ENCODE measurements at regions not wholly inside any gene's neighbourhood (a gene's known extent, or its start where the extent isn't known, plus 50 kb on each side); places are given as distances from the start of the nearest gene placed in this dataset.
"Not testable (repeated sequence)": the region's sequence is repeated elsewhere in the genome, so short reads cannot be mapped to it uniquely, and the experiment has no call there.

GRCh38 chr9:90174346-90174745 is 468.3 kb downstream of the DIRAS2 start:
- WGBS (ENCODE audit: insufficient coverage) = 88% methylated on average over 4 of the region's 10 CpGs
- not testable (repeated sequence) for H3K9ac ChIP-seq (ENCODE audit: insufficient read depth, low read length, poor library complexity, severe bottlenecking)

GRCh38 chr9:90175257-90175656 is 467.4 kb downstream of the DIRAS2 start:
- Mint-ChIP-seq H3K27ac (no peak overlapping the region), H3K36me3 (peaks cover 2% of the 10 kb centered on the region in 2 donors), H3K4me3 (no peak overlapping the region), H3K27me3 (ENCODE audit: low read depth in 3 of 3) (peaks cover 0 to 2% (median 2%) of the 10 kb centered on the region in 3 donors), H3K9me3 (peaks cover 5 to 10% (median 8%) of the 10 kb centered on the region in 7 donors), H3K4me1 (peaks cover 18% of the 10 kb centered on the region)
- intact Hi-C loops (cut with micrococcal nuclease) = no loop called here
- no peaks in the 10 kb centered on the region for H3K36me3 ChIP-seq (replicated peaks in 1 of 2; ENCODE audit: control insufficient read depth in 1 of 2, insufficient read depth in 2 of 2, low read length in 2 of 2)
- H3K4me3 ChIP-seq (replicated peaks in 1 of 3; ENCODE audit: low read depth in 2 of 3, low read length in 3 of 3) = no peak overlapping the region
- H2AFZ ChIP-seq (ENCODE audit: insufficient read depth, low read depth, low read length, poor library complexity, severe bottlenecking) = no peak overlapping the region
- DNase-seq = no peak
- peaks cover 0 to 7% of the 10 kb centered on the region in 2 donors for H3K9me3 ChIP-seq (replicated peaks in 1 of 2; ENCODE audit: control insufficient read depth in 1 of 2, insufficient read depth in 1 of 2, low read length in 2 of 2)
- no peak overlapping the region for H3K27ac ChIP-seq (ENCODE audit: low read depth in 1 of 2, low read length in 2 of 2)
- no peak overlapping the region for H3K4me2 ChIP-seq (replicated peaks; ENCODE audit: extremely low read depth, low read length, poor library complexity, severe bottlenecking)
- TF ChIP-seq CTCF (IDR thresholded peaks at IDR 0.05) = no peak
- no peaks in the 10 kb centered on the region for H3K79me2 ChIP-seq (ENCODE audit: insufficient read depth, low read length)
- no peaks in the 10 kb centered on the region for H4K20me1 ChIP-seq (ENCODE audit: insufficient read depth, low read length)
- 100% methylated on average over 2 of the region's 3 CpGs for WGBS (ENCODE audit: insufficient coverage)
- H3K27me3 ChIP-seq (ENCODE audit: control insufficient read depth in 2 of 2, insufficient read depth in 2 of 2, low read length in 2 of 2) = no peaks in the 10 kb centered on the region
- H3K4me1 ChIP-seq (ENCODE audit: control insufficient read depth in 1 of 2, insufficient read depth in 2 of 2, low read length in 2 of 2) = peaks cover 7 to 16% of the 10 kb centered on the region in 2 donors
- no peak overlapping the region for H3K9ac ChIP-seq (ENCODE audit: insufficient read depth, low read length, poor library complexity, severe bottlenecking)

More at GRCh38 chr9:90174346-90174745, 468.3 kb downstream of the DIRAS2 start:
- H3K4me3 ChIP-seq (replicated peaks in 1 of 3; ENCODE audit: low read depth in 2 of 3, low read length in 3 of 3); DNase-seq; H2AFZ ChIP-seq (ENCODE audit: insufficient read depth, low read depth, low read length, poor library complexity, severe bottlenecking); H4K20me1 ChIP-seq (ENCODE audit: insufficient read depth, low read length); H3K27ac Mint-ChIP-seq; intact Hi-C loops (cut with micrococcal nuclease); H3K27ac ChIP-seq (ENCODE audit: low read depth in 1 of 2, low read length in 2 of 2); H3K4me1 ChIP-seq (ENCODE audit: control insufficient read depth in 1 of 2, insufficient read depth in 2 of 2, low read length in 2 of 2); H3K27me3 ChIP-seq (ENCODE audit: control insufficient read depth in 2 of 2, insufficient read depth in 2 of 2, low read length in 2 of 2); H3K9me3 ChIP-seq (replicated peaks in 1 of 2; ENCODE audit: control insufficient read depth in 1 of 2, insufficient read depth in 1 of 2, low read length in 2 of 2); H3K4me3 Mint-ChIP-seq; H3K36me3 Mint-ChIP-seq; H3K36me3 ChIP-seq (replicated peaks in 1 of 2; ENCODE audit: control insufficient read depth in 1 of 2, insufficient read depth in 2 of 2, low read length in 2 of 2); H3K4me2 ChIP-seq (replicated peaks; ENCODE audit: extremely low read depth, low read length, poor library complexity, severe bottlenecking); H3K27me3 Mint-ChIP-seq (ENCODE audit: low read depth in 3 of 3); H3K79me2 ChIP-seq (ENCODE audit: insufficient read depth, low read length): not testable (repeated sequence)
- peaks cover 10% of the 10 kb centered on the region for H3K4me1 Mint-ChIP-seq
- peaks cover 5 to 10% (median 8%) of the 10 kb centered on the region in 7 donors for H3K9me3 Mint-ChIP-seq
